OCI-LY3 (cell line): ENCODE measurements at regions not wholly inside any gene's neighbourhood (a gene's known extent, or its start where the extent isn't known, plus 50 kb on each side); places are given as distances from the start of the nearest gene placed in this dataset.

Experiments
- H2AFZ ChIP-seq: fragments of 200-600, 300-600 bp; shearing (Covaris generic); 2 replicates; pipeline ENCODE4 v1.6.0; 2014; ENCODE audit warnings: antibody characterized with exemption, low read depth, low read length
- H3K27ac ChIP-seq: fragments of 200-600, 300-600 bp; sonication (generic); 2 replicates; pipeline ENCODE4 v1.5.1; 2014; ENCODE audit warnings: mild to moderate bottlenecking, low read length, moderate library complexity, mixed read lengths
- H3K27me3 ChIP-seq: fragments of 200-600, 300-600 bp; sonication (generic); 2 replicates; pipeline ENCODE4 v1.6.1; 2014; ENCODE audit warnings: low read depth, low read length, mixed read lengths
- H3K36me3 ChIP-seq: fragments of 200-600, 300-600 bp; sonication (generic); replicated peaks from 2 replicates; pipeline ENCODE3; 2014; ENCODE audit warnings: low read depth, low read length, mixed read lengths
- H3K4me1 ChIP-seq: fragments of 300-600, 200-600 bp; sonication (generic); 2 replicates; pipeline ENCODE4 v1.6.1; 2014; ENCODE audit warnings: low read length, mixed read lengths
- H3K4me2 ChIP-seq: fragments of 200-600, 300-600 bp; sonication (generic); 2 replicates; pipeline ENCODE4 v1.6.1; 2014; ENCODE audit warnings: low read length, mixed read lengths
- H3K4me3 ChIP-seq: fragments of 300-600, 200-600 bp; sonication (generic); 2 replicates; pipeline ENCODE4 v1.5.1; 2014; ENCODE audit warnings: antibody characterized with exemption, mild to moderate bottlenecking, low read length, moderate library complexity
- H3K79me2 ChIP-seq: fragments of 300-600, 200-600 bp; shearing (Covaris generic); 2 replicates; pipeline ENCODE4 v1.6.1; 2014; ENCODE audit warnings: mild to moderate bottlenecking, low read length, mixed read lengths
- H3K9ac ChIP-seq: fragments of 300-600, 200-600 bp; shearing (Covaris generic); 2 replicates; pipeline ENCODE4 v1.6.0; 2014; ENCODE audit warnings: mild to moderate bottlenecking, low read length, moderate library complexity
- H3K9me3 ChIP-seq: fragments of 200-600, 300-600 bp; shearing (Covaris generic); 2 replicates; pipeline ENCODE4 v1.6.1; 2014; ENCODE audit warnings: low read length, mixed read lengths; ENCODE audit not compliant: insufficient read depth
- H4K20me1 ChIP-seq: fragments of 200-600, 300-600 bp; sonication (generic); 2 replicates; pipeline ENCODE4 v1.6.1; 2016; ENCODE audit warnings: low read length, mixed read lengths; ENCODE audit not compliant: insufficient read depth
- EZH2phosphoT487 ChIP-seq: fragments of 200-600 bp; shearing (Covaris generic); IDR thresholded peaks from 2 replicates; pipeline ENCODE4 v1.6.1; 2018; ENCODE audit warnings: antibody characterized with exemption, mixed run types, low read depth
- TF ChIP-seq, protein P1 (sequence below): fragments of 200-600, 300-600 bp; sonication (generic); IDR thresholded peaks from 2 replicates; pipeline ENCODE4 v1.5.1; 2014; ENCODE audit warnings: antibody characterized with exemption, low read length, low read depth

DNA sequence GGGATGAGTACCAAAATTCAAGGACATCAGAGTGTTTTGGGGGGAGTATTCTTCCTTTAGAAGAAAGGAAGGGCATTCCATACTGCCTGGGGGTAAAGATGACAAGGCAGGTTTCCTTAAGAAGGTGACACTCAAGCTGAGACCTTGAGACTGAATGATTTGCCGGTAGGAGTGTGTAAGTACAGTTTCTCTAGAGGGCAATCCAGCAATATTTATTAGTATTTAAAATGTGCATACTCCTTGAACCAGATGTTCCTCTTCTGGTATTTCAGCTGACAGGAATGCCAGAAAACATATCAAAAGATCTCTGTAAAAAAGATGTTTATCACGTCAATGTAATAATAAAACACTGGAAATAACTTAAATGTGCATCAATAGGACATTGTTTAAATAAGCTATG, 106.4 kb upstream of the TMCC3 start:
- TF ChIP-seq EZH2phosphoT487, result no peak
- TF ChIP-seq, protein P1, sequence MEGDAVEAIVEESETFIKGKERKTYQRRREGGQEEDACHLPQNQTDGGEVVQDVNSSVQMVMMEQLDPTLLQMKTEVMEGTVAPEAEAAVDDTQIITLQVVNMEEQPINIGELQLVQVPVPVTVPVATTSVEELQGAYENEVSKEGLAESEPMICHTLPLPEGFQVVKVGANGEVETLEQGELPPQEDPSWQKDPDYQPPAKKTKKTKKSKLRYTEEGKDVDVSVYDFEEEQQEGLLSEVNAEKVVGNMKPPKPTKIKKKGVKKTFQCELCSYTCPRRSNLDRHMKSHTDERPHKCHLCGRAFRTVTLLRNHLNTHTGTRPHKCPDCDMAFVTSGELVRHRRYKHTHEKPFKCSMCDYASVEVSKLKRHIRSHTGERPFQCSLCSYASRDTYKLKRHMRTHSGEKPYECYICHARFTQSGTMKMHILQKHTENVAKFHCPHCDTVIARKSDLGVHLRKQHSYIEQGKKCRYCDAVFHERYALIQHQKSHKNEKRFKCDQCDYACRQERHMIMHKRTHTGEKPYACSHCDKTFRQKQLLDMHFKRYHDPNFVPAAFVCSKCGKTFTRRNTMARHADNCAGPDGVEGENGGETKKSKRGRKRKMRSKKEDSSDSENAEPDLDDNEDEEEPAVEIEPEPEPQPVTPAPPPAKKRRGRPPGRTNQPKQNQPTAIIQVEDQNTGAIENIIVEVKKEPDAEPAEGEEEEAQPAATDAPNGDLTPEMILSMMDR, result no peak
- no peaks in the 10 kb centered on the region for H4K20me1 ChIP-seq
- no peak overlapping the region for H3K4me2 ChIP-seq

DNA sequence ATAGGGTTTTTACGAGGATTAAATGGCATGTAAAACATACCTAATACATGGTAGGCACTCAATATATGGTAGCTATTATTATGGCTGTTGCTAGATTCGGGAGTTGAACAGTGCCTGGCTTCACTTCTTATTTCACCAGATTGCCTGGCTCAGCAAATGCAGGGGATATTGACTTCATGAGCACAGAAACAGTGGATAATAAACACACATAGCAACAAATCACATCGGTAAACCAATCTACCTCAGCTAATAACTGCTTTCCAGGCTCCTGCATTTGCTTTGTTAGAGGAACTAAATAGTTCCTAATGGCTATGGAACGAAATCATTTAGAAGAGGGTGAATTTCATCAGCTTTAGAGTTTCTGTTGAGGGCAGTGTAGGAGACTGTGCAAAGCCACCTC, 105.2 kb upstream of the TMCC3 start:
- Histone ChIP-seq H3K36me3 (peaks cover 3% of the 10 kb centered on the region), H3K27me3 (no peaks in the 10 kb centered on the region), H3K9ac (no peak overlapping the region), H3K4me1 (no peaks in the 10 kb centered on the region), H3K9me3 (no peaks in the 10 kb centered on the region), H4K20me1 (no peaks in the 10 kb centered on the region), H2AFZ (no peak overlapping the region), H3K4me2 (no peak overlapping the region), H3K4me3 (no peak overlapping the region), H3K27ac (no peak overlapping the region), H3K79me2 (no peaks in the 10 kb centered on the region)
- TF ChIP-seq, protein P1, result no peak
- TF ChIP-seq EZH2phosphoT487, result no peak

More for the DNA sequence above, 106.4 kb upstream of the TMCC3 start:
- Histone ChIP-seq H3K4me1 (no peaks in the 10 kb centered on the region), H3K4me3 (no peak overlapping the region), H3K79me2 (no peaks in the 10 kb centered on the region; the same call in 1 of the 2 replicates), H3K9ac (no peak overlapping the region), H2AFZ (no peak overlapping the region), H3K9me3 (no peaks in the 10 kb centered on the region), H3K36me3 (peaks cover 3% of the 10 kb centered on the region), H3K27me3 (no peaks in the 10 kb centered on the region), H3K27ac (no peak overlapping the region)

GRCh38 chr12:94754653-94755052, 104.3 kb upstream of the TMCC3 start:
- H3K27me3 ChIP-seq, result no peaks in the 10 kb centered on the region
- H3K79me2 ChIP-seq, result no peaks in the 10 kb centered on the region
- no peak overlapping the region for H3K27ac ChIP-seq
- TF ChIP-seq, protein P1, result peak; percentile 31; the same call in 1 of the 2 replicates
- TF ChIP-seq EZH2phosphoT487, result no peak
- H3K4me2 ChIP-seq, result no peak overlapping the region
- no peak overlapping the region for H3K9ac ChIP-seq
- H4K20me1 ChIP-seq, result no peaks in the 10 kb centered on the region
- H2AFZ ChIP-seq, result no peak overlapping the region
- H3K9me3 ChIP-seq, result no peaks in the 10 kb centered on the region
- no peaks in the 10 kb centered on the region for H3K4me1 ChIP-seq
- H3K4me3 ChIP-seq, result no peak overlapping the region
- H3K36me3 ChIP-seq, result peaks cover 3% of the 10 kb centered on the region

DNA sequence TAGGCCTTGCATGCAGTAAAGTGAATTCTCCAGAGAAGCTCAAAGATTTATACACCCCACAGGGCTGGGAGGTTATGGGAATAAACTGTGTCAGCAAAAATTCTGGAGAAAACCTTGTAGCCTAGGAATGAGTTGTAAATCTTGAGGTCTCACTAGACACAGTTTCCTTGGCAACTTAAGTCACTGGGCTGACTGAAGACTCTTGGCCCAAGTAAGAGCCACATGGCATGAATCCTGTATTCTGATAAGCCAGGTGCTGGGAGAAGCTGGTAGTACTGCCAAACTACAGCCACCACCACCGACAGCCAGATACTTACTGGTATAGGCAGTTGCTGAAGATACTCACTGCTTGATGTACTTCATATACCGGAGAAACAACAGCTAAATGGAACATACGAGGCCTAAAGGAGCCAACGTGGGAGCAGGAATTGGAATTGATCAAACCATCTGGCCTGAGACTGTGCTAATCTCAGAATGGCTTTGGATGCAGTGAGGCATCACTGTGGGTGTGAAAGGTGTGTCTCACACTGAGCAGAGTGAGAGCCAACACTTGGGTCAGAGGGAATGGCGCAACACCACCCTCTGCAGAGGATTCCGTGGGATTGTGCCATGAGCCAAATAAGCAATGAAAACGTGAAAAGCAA, 102.8 kb upstream of the TMCC3 start:
- Histone ChIP-seq H4K20me1 (no peaks in the 10 kb centered on the region), H3K9me3 (no peaks in the 10 kb centered on the region), H3K9ac (no peak overlapping the region), H3K4me2 (no peak overlapping the region), H2AFZ (no peak overlapping the region), H3K27ac (no peak overlapping the region), H3K36me3 (peaks cover 3% of the 10 kb centered on the region), H3K4me1 (no peaks in the 10 kb centered on the region), H3K79me2 (no peaks in the 10 kb centered on the region), H3K27me3 (no peaks in the 10 kb centered on the region), H3K4me3 (no peak overlapping the region)
- TF ChIP-seq EZH2phosphoT487, result no peak
- TF ChIP-seq, protein P1, result no peak
